ENCODE measurements at regions not wholly inside any gene's neighbourhood (a gene's known extent, or its start where the extent isn't known, plus 50 kb on each side); places are given as distances from the start of the nearest gene placed in this dataset.

- TF ChIP-seq TAF1 (IDR thresholded peaks at IDR 0.05; ENCODE audit: borderline replicate concordance, low read depth, low read length) (no peak), POLR2AphosphoS5 (IDR thresholded peaks at IDR 0.05; ENCODE audit: low read depth, low read length) (no peak)
These were observed 79.1 kb downstream of the FEM1C start for GRCh38 chr5:115465431-115465830.

Measured in GM12892 (cell line).